Parathyroid adenoma (tissue), 2 donors: ENCODE measurements at regions not wholly inside any gene's neighbourhood (a gene's known extent, or its start where the extent isn't known, plus 50 kb on each side); places are given as distances from the start of the nearest gene placed in this dataset.
"Not testable (repeated sequence)": the region's sequence is repeated elsewhere in the genome, so short reads cannot be mapped to it uniquely, and the experiment has no call there.

Experiments
- H2AFZ ChIP-seq: fragments of 300-600 bp; sonication (generic); one replicate; pipeline ENCODE4 v1.7.0; 2017; ENCODE audit warnings: antibody characterized with exemption, mild to moderate bottlenecking
- H3K27ac ChIP-seq: fragments of 300-600 bp; sonication (generic); one replicate; pipeline ENCODE4 v1.7.0; 2017
- H3K27me3 ChIP-seq: fragments of 300-600 bp; sonication (generic); one replicate; pipeline ENCODE4 v1.7.0; 2017; ENCODE audit warnings: low read length; ENCODE audit not compliant: control insufficient read depth, insufficient read depth
- H3K36me3 ChIP-seq: fragments of 300-600 bp; sonication (generic); one replicate; pipeline ENCODE4 v1.7.0; 2017; ENCODE audit warnings: low read length; ENCODE audit not compliant: control insufficient read depth, insufficient read depth
- H3K4me1 ChIP-seq: fragments of 300-600 bp; sonication (generic); one replicate; pipeline ENCODE4 v1.7.0; 2017; ENCODE audit warnings: control low read depth
- H3K4me2 ChIP-seq: fragments of 300-600 bp; sonication (generic); one replicate; pipeline ENCODE4 v1.7.0; 2017; ENCODE audit warnings: low read length
- H3K4me3 ChIP-seq: fragments of 300-600 bp; sonication (generic); one replicate; pipeline ENCODE4 v1.7.0; 2017; ENCODE audit warnings: low read depth, low read length
- H3K79me2 ChIP-seq: fragments of 300-600 bp; sonication (generic); one replicate; pipeline ENCODE4 v1.7.0; 2017; ENCODE audit warnings: control low read depth
- H3K9ac ChIP-seq: fragments of 300-600 bp; sonication (generic); one replicate; pipeline ENCODE4 v1.7.0; 2017; ENCODE audit warnings: mild to moderate bottlenecking
- H3K9me3 ChIP-seq: fragments of 300-600 bp; sonication (generic); one replicate; pipeline ENCODE4 v1.7.0; 2017; ENCODE audit warnings: low read length; ENCODE audit not compliant: control insufficient read depth
- CTCF ChIP-seq: fragments of 300-600 bp; sonication (generic); IDR thresholded peaks from one replicate; pipeline ENCODE4 v1.7.0; 2017; ENCODE audit warnings: antibody characterized with exemption, mild to moderate bottlenecking
- donor health status: primary hyperparathyroidism.

GRCh38 chr2:126988482-126988881 lies 89.8 kb downstream of the TEX51 start:
- Histone ChIP-seq H3K9ac (no peak overlapping the region), H3K27me3 (no peaks in the 10 kb centered on the region), H3K79me2 (no peaks in the 10 kb centered on the region), H3K36me3 (no peaks in the 10 kb centered on the region), H3K4me1 (no peaks in the 10 kb centered on the region), H3K4me2 (no peak overlapping the region), H2AFZ (no peak overlapping the region), H3K9me3 (no peaks in the 10 kb centered on the region), H3K27ac (no peak overlapping the region), H3K4me3 (no peak overlapping the region)
- no peak for TF ChIP-seq CTCF

DNA sequence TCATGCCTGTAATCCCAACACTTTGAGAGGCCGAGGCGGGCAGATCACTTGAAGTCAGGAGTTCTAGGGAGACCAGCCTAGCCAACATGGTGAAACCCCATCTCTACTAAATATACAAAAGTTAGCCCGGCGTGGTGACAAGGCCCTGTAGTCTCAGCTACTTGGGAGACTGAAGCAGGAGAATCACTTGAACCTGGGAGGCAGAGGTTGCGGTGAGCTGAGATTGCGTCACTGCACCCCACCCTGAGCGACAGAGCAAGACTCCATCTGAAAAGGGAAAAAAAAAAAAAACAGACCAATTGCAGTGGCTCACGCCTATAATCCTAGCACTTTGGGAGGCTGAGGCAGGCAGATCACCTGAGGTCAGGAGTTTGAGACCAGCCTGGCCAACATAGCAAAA lies 90.4 kb downstream of the TEX51 start:
- not testable (repeated sequence) for H2AFZ ChIP-seq, H3K9me3 ChIP-seq, H3K4me2 ChIP-seq, H3K36me3 ChIP-seq, H3K4me3 ChIP-seq, H3K79me2 ChIP-seq, H3K4me1 ChIP-seq, H3K9ac ChIP-seq, H3K27ac ChIP-seq, H3K27me3 ChIP-seq

DNA sequence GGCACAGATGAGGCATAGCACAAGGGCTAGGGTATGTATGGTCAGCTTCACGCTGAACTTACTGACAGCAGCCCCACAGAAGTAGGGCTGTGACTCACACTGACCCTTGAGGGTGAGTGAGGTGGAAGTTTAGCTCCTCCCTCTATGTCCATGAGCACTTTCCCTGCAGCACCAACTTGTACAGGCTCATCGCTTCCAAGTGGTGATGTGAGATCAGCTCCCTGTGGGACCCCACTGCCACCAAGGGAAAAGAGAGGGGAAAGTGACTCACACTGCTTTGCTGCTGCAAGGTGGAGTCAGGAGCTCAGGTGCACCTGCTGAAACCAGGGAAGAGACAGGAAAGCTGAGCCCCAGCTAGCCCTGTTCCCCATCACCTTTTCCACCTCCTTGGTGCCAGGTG lies 91.5 kb downstream of the TEX51 start:
- no peak overlapping the region for H3K4me2 ChIP-seq
- no peak overlapping the region for H3K9ac ChIP-seq
- H3K27ac ChIP-seq = no peak overlapping the region
- TF ChIP-seq CTCF = no peak
- H3K27me3 ChIP-seq = no peaks in the 10 kb centered on the region
- no peaks in the 10 kb centered on the region for H3K36me3 ChIP-seq
- H3K79me2 ChIP-seq = no peaks in the 10 kb centered on the region
- no peak overlapping the region for H3K4me3 ChIP-seq
- no peaks in the 10 kb centered on the region for H3K4me1 ChIP-seq
- H3K9me3 ChIP-seq = no peaks in the 10 kb centered on the region
- no peak overlapping the region for H2AFZ ChIP-seq

DNA sequence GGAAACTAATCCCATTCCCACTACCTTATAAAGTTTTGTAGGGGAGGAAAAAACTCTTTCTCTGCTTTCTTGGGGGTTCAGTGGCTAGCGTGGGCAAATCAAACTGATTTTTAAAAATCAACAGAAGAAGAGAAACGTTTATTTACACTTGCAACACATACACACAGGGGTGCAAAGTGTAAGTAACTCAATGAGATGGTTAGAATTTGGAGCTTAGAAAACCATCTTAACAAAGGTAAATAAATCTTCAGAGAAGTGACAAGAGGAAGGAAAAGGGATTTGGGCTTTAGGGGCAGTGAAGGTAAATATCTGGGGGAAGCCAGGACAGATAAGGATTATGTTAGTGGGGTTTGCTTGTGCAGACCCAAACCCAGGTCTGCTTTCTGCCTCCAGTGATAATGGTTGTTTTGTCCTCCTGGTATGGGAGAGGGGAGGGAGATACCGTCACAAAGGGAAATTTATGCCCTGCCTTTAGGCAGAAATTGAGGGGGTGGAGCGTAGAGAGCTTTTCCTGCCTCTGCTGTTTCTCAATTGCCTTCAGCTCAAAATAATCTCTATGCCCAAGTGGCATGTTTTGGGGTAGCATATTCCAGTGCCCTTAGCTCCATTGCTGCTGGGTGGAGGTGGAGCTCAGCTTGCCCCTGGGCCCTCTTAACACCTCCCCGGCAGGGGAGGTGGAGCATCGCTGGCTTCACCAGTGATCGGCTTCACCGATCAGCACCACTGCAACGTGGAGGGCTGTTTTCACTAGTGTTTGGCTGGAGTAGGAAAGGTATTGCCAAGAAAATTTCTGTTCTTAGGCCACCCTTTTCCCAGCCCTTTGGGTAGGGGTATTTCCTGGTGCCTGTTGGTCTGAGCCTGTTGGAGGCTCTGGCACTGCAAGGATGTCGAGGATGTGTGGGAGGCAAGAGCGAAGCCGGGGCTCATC lies 92.2 kb downstream of the TEX51 start:
- H3K27ac ChIP-seq = no peak overlapping the region
- no peak overlapping the region for H3K4me3 ChIP-seq
- H3K79me2 ChIP-seq = no peaks in the 10 kb centered on the region

DNA sequence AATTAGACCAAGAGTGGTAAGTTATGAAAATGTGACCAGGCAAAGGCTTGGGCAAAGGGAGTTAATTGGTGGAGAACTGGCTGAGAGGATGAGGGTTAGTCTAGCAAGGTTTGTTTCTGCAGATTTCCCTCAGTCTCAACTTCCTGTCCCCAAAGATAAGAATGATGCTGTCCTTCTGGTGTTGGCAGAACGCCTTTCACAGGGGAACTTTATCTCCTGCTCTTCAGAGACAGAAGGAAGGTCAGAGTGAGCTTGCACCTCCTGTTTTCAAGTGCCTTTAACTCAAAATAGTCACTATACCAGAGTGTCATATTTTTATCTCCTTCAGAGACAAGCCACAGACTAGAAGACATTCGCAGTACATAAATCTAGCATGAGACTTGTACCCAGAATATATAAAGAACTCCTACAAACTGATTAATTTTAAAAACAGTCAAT lies 95.7 kb downstream of the TEX51 start:
- no peaks in the 10 kb centered on the region for H3K27me3 ChIP-seq
- H3K36me3 ChIP-seq = no peaks in the 10 kb centered on the region
- no peaks in the 10 kb centered on the region for H3K4me1 ChIP-seq
- H3K27ac ChIP-seq = no peak overlapping the region
- no peaks in the 10 kb centered on the region for H3K9me3 ChIP-seq
- H3K4me3 ChIP-seq = no peak overlapping the region
- no peak overlapping the region for H3K4me2 ChIP-seq
- no peak overlapping the region for H2AFZ ChIP-seq
- no peak for TF ChIP-seq CTCF
- no peaks in the 10 kb centered on the region for H3K79me2 ChIP-seq
- H3K9ac ChIP-seq = no peak overlapping the region

More for the DNA sequence above, 92.2 kb downstream of the TEX51 start:
- H3K4me2 ChIP-seq = no peak overlapping the region
- no peak overlapping the region for H2AFZ ChIP-seq
- TF ChIP-seq CTCF = no peak
- no peaks in the 10 kb centered on the region for H3K9me3 ChIP-seq
- H3K27me3 ChIP-seq = no peaks in the 10 kb centered on the region
- H3K9ac ChIP-seq = no peak overlapping the region
- no peaks in the 10 kb centered on the region for H3K36me3 ChIP-seq
- H3K4me1 ChIP-seq = no peaks in the 10 kb centered on the region
